ENCODE measurements at regions not wholly inside any gene's neighbourhood (a gene's known extent, or its start where the extent isn't known, plus 50 kb on each side); places are given as distances from the start of the nearest gene placed in this dataset.

- intact Hi-C loops (cut with micrococcal nuclease) = no loop called here
- no peaks in the 10 kb centered on the region for H3K27me3 Mint-ChIP-seq
- CTCF ChIA-PET = no interaction called here
- no peak overlapping the region for H3K27ac Mint-ChIP-seq
- ATAC-seq (ENCODE audit: low read depth) = no peak
- H3K4me3 Mint-ChIP-seq = no peak overlapping the region
- TF ChIP-seq CTCF (IDR thresholded peaks at IDR 0.05) = no peak
- POLR2A ChIA-PET = no interaction called here
- peaks cover 7% of the 10 kb centered on the region for H3K9me3 Mint-ChIP-seq
- no peak for DNase-seq
- H3K36me3 Mint-ChIP-seq (ENCODE audit: low read depth) = no peaks in the 10 kb centered on the region
- H3K4me1 Mint-ChIP-seq = no peaks in the 10 kb centered on the region
These were observed 114.0 kb downstream of the UQCRFS1 start for GRCh38 chr19:29098863-29099481.

GRCh38 chr19:29098091-29098490 is 114.9 kb downstream of the UQCRFS1 start:
- ChIA-PET CTCF (no interaction called here), POLR2A (no interaction called here)
- H3K4me3 Mint-ChIP-seq = no peak overlapping the region
- intact Hi-C loops (cut with micrococcal nuclease) = no loop called here
- peaks cover 7% of the 10 kb centered on the region for H3K9me3 Mint-ChIP-seq
- H3K27ac Mint-ChIP-seq = no peak overlapping the region
- DNase-seq = no peak
- no peak for ATAC-seq (ENCODE audit: low read depth)
- no peaks in the 10 kb centered on the region for H3K36me3 Mint-ChIP-seq (ENCODE audit: low read depth)
- no peaks in the 10 kb centered on the region for H3K4me1 Mint-ChIP-seq
- no peaks in the 10 kb centered on the region for H3K27me3 Mint-ChIP-seq
- no peak for TF ChIP-seq CTCF (IDR thresholded peaks at IDR 0.05)

DNA sequence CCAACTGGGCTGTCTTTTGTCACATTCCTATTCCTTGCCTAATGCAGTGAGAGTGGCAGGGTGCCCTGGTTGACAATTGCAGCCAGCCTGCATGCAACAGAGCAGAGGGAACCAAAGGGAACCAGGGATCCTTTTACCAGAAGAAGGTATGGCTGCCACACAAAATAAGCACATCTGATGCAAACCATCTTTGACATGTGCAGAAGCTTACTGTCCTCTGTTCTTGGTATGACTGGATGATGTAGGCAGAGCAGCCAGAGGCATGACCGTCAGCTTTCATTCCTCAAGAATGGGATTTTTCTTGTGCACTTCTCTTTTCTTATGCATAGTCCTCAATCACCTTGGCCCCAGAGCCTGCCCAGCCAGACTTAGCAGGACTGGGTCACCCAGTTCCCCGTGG is 116.1 kb downstream of the UQCRFS1 start:
- ATAC-seq (ENCODE audit: low read depth) (no peak), DNase-seq (no peak)
- POLR2A ChIA-PET = no interaction called here
- intact Hi-C loops (cut with micrococcal nuclease) = no loop called here
- H3K27ac Mint-ChIP-seq = no peak overlapping the region
- no peaks in the 10 kb centered on the region for H3K27me3 Mint-ChIP-seq
- no peaks in the 10 kb centered on the region for H3K4me1 Mint-ChIP-seq
- CTCF ChIA-PET = no interaction called here
- H3K4me3 Mint-ChIP-seq = no peak overlapping the region
- H3K36me3 Mint-ChIP-seq (ENCODE audit: low read depth) = no peaks in the 10 kb centered on the region
- TF ChIP-seq CTCF (IDR thresholded peaks at IDR 0.05) = no peak
- peaks cover 7% of the 10 kb centered on the region for H3K9me3 Mint-ChIP-seq

- Mint-ChIP-seq H3K4me3 (no peak overlapping the region), H3K27me3 (no peaks in the 10 kb centered on the region), H3K9me3 (peaks cover 2% of the 10 kb centered on the region), H3K27ac (no peak overlapping the region), H3K36me3 (ENCODE audit: low read depth) (no peaks in the 10 kb centered on the region), H3K4me1 (no peaks in the 10 kb centered on the region)
- no peak for DNase-seq
- no peak for ATAC-seq (ENCODE audit: low read depth)
- ChIA-PET CTCF (no interaction called here), POLR2A (no interaction called here)
- TF ChIP-seq CTCF (IDR thresholded peaks at IDR 0.05) = no peak
- intact Hi-C loops (cut with micrococcal nuclease) = no loop called here
These were observed 119.4 kb downstream of the UQCRFS1 start for GRCh38 chr19:29093553-29093908.

GRCh38 chr19:29092712-29093552 is 120.0 kb downstream of the UQCRFS1 start:
- ATAC-seq (ENCODE audit: low read depth) (no peak), DNase-seq (no peak)
- no peak overlapping the region for H3K27ac Mint-ChIP-seq
- H3K9me3 Mint-ChIP-seq = peaks cover 2% of the 10 kb centered on the region
- no peak overlapping the region for H3K4me3 Mint-ChIP-seq
- ChIA-PET CTCF (no interaction called here), POLR2A (no interaction called here)
- H3K4me1 Mint-ChIP-seq = no peaks in the 10 kb centered on the region
- H3K36me3 Mint-ChIP-seq (ENCODE audit: low read depth) = no peaks in the 10 kb centered on the region
- no peaks in the 10 kb centered on the region for H3K27me3 Mint-ChIP-seq
- intact Hi-C loops (cut with micrococcal nuclease) = no loop called here
- TF ChIP-seq CTCF (IDR thresholded peaks at IDR 0.05) = no peak
